ENCODE measurements at regions not wholly inside any gene's neighbourhood (a gene's known extent, or its start where the extent isn't known, plus 50 kb on each side); places are given as distances from the start of the nearest gene placed in this dataset.

DNA sequence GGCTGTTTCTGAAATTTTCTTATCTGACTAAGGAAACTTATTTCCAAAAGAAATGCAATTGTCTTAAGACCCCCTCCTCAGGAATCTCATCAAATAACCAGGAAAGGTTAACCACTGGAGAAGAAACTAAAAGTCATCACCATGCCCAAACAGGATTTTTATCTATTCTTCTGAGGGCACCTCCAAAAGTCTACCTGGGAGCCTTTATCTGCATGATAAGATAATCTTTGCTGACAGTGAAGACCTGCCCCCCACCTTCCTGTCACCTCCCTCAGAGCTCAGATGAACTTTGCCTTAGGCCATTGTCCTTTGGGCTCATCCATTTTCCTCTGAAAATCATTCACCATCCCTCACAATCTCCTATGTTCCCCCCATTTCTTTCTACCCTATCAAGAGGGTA lies 137.3 kb upstream of the SMAD3 start:
- Histone ChIP-seq H3K27me3 (ENCODE audit: control insufficient read depth, insufficient read depth, low read length) (no peaks in the 10 kb centered on the region), H2BK120ac (ENCODE audit: low read depth, low read length) (no peak overlapping the region), H2BK5ac (ENCODE audit: low read depth, low read length, poor library complexity, severe bottlenecking) (no peak overlapping the region), H3K36me3 (ENCODE audit: control insufficient read depth, insufficient read depth, low read length) (no peaks in the 10 kb centered on the region), H3K4ac (ENCODE audit: low read depth, low read length) (no peak overlapping the region), H3K4me3 (ENCODE audit: insufficient read depth, low read depth, low read length) (no peak overlapping the region), H4K20me1 (ENCODE audit: insufficient read depth, low read length) (peaks cover 11% of the 10 kb centered on the region), H2AK9ac (replicated peaks; ENCODE audit: low read depth, low read length, poor library complexity) (no peak overlapping the region), H3K56ac (ENCODE audit: extremely low read depth, insufficient read depth, low read length) (no peak overlapping the region), H3K4me2 (ENCODE audit: low read depth, low read length) (no peak overlapping the region), H4K8ac (ENCODE audit: low read depth in 2 of 2, low read length in 2 of 2) (no peak overlapping the region), H3K79me1 (ENCODE audit: low read depth in 1 of 2, low read length in 2 of 2) (peaks cover 0 to 7% of the 10 kb centered on the region in 2 experiments; a peak in 1 of 4 replicates), H3K9ac (ENCODE audit: low read depth, low read length) (no peak overlapping the region), H3K14ac (replicated peaks; ENCODE audit: low read depth, low read length) (no peak overlapping the region), H3K9me1 (ENCODE audit: insufficient read depth, low read length) (peaks cover 7% of the 10 kb centered on the region), H2AFZ (replicated peaks; ENCODE audit: low read length, poor library complexity) (no peak overlapping the region), H2BK15ac (ENCODE audit: low read depth, low read length) (no peak overlapping the region), H3K27ac (ENCODE audit: insufficient read depth, low read length) (no peak overlapping the region), H2BK20ac (ENCODE audit: low read depth, low read length) (no peak overlapping the region), H3K9me3 (ENCODE audit: control insufficient read depth, insufficient read depth, low read length) (no peaks in the 10 kb centered on the region), H4K5ac (ENCODE audit: low read depth, low read length) (no peak overlapping the region), H4K91ac (ENCODE audit: insufficient read depth, low read depth, low read length) (no peak overlapping the region), H3K18ac (ENCODE audit: low read depth, low read length) (no peak overlapping the region), H3K23ac (ENCODE audit: low read depth, low read length) (no peak overlapping the region), H3K4me1 (ENCODE audit: control insufficient read depth, insufficient read depth, low read length) (peaks cover 22% of the 10 kb centered on the region), H2AK5ac (ENCODE audit: low read depth, low read length) (no peak overlapping the region)
- CTCF ChIA-PET, result no interaction called here
- TF ChIP-seq, protein P1, sequence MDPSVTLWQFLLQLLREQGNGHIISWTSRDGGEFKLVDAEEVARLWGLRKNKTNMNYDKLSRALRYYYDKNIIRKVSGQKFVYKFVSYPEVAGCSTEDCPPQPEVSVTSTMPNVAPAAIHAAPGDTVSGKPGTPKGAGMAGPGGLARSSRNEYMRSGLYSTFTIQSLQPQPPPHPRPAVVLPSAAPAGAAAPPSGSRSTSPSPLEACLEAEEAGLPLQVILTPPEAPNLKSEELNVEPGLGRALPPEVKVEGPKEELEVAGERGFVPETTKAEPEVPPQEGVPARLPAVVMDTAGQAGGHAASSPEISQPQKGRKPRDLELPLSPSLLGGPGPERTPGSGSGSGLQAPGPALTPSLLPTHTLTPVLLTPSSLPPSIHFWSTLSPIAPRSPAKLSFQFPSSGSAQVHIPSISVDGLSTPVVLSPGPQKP (IDR thresholded peaks at IDR 0.05; ENCODE audit: borderline replicate concordance, low read depth, low read length), result no peak
- no peak for TF ChIP-seq FOS (IDR thresholded peaks at IDR 0.05; ENCODE audit: low read depth, low read length)
- TF ChIP-seq, protein P2, sequence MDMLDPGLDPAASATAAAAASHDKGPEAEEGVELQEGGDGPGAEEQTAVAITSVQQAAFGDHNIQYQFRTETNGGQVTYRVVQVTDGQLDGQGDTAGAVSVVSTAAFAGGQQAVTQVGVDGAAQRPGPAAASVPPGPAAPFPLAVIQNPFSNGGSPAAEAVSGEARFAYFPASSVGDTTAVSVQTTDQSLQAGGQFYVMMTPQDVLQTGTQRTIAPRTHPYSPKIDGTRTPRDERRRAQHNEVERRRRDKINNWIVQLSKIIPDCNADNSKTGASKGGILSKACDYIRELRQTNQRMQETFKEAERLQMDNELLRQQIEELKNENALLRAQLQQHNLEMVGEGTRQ (IDR thresholded peaks at IDR 0.05; ENCODE audit: low read depth, low read length), result no peak
- no peak for TF ChIP-seq RCOR1 (IDR thresholded peaks at IDR 0.05; ENCODE audit: insufficient replicate concordance, low read length)
- TF ChIP-seq MXI1 (IDR thresholded peaks at IDR 0.05; ENCODE audit: borderline replicate concordance, low read depth, low read length), result no peak
- TF ChIP-seq CHD1 (IDR thresholded peaks at IDR 0.05; ENCODE audit: low read depth, low read length), result no peak
- TF ChIP-seq, protein P3, sequence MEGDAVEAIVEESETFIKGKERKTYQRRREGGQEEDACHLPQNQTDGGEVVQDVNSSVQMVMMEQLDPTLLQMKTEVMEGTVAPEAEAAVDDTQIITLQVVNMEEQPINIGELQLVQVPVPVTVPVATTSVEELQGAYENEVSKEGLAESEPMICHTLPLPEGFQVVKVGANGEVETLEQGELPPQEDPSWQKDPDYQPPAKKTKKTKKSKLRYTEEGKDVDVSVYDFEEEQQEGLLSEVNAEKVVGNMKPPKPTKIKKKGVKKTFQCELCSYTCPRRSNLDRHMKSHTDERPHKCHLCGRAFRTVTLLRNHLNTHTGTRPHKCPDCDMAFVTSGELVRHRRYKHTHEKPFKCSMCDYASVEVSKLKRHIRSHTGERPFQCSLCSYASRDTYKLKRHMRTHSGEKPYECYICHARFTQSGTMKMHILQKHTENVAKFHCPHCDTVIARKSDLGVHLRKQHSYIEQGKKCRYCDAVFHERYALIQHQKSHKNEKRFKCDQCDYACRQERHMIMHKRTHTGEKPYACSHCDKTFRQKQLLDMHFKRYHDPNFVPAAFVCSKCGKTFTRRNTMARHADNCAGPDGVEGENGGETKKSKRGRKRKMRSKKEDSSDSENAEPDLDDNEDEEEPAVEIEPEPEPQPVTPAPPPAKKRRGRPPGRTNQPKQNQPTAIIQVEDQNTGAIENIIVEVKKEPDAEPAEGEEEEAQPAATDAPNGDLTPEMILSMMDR (conservative IDR thresholded peaks at IDR 0.05; ENCODE audit: low read depth, low read length), result no peak
- no peak for TF ChIP-seq SMC3 (IDR thresholded peaks at IDR 0.05; ENCODE audit: low read depth, low read length)
- no peak for TF ChIP-seq RFX5 (IDR thresholded peaks at IDR 0.05; ENCODE audit: low read depth, low read length)
- no peak for DNase-seq
- intact Hi-C loops (cut with micrococcal nuclease), result no loop called here
- BruUV-seq (replicated peaks), result no TSS peak
- POLR2A ChIA-PET (ENCODE audit: unreplicated experiment), result no interaction called here
- ATAC-seq (ENCODE audit: low read depth), result no peak
- in situ Hi-C loops (cut with MboI; ENCODE audit: low sequenced_read_pairs), result no loop called here
- dilution Hi-C loops (cut with HindIII; ENCODE audit: low sequenced_read_pairs, unreplicated experiment), result no loop called here
